Activated CD4-positive, alpha-beta memory T cell treated with anti-CD3 and anti-CD28 coated beads for 36 hours (primary cell): ENCODE measurements at regions not wholly inside any gene's neighbourhood (a gene's known extent, or its start where the extent isn't known, plus 50 kb on each side); places are given as distances from the start of the nearest gene placed in this dataset.

Source experiments
- CTCF ChIA-PET: fragments of 350-600 bp; sonication (Branson Sonifier 250); formaldehyde crosslinking; loops from one replicate; lab custom pipeline; 2021; ENCODE audit warnings: antibody characterized with exemption, inconsistent platforms; lab: Charles Lee
- POLR2A ChIA-PET: fragments of 350-600 bp; sonication (Branson Sonifier 250); formaldehyde crosslinking; loops from one replicate; lab custom pipeline; 2021; ENCODE audit warnings: antibody characterized with exemption; lab: Charles Lee
- DNase-seq: peaks from one replicate; pipeline ENCODE4 v3.0.0-alpha.2; 2020
- H3K27ac Mint-ChIP-seq: one replicate; pipeline ENCODE4 v1.8.0; 2021; ENCODE audit warnings: mixed read lengths
- H3K27me3 Mint-ChIP-seq: one replicate; pipeline ENCODE4 v1.8.0; 2021; ENCODE audit warnings: mixed read lengths
- H3K36me3 Mint-ChIP-seq: one replicate; pipeline ENCODE4 v1.8.0; 2021; ENCODE audit warnings: mixed read lengths
- H3K4me1 Mint-ChIP-seq: one replicate; pipeline ENCODE4 v1.8.0; 2021; ENCODE audit warnings: low read depth, mixed read lengths
- H3K4me3 Mint-ChIP-seq: one replicate; pipeline ENCODE4 v1.8.0; 2021; ENCODE audit warnings: mild to moderate bottlenecking, mixed read lengths
- H3K9me3 Mint-ChIP-seq: one replicate; pipeline ENCODE4 v1.8.0; 2021; ENCODE audit warnings: mixed read lengths
- intact Hi-C: fragments of 100-400 bp; cut with micrococcal nuclease; formaldehyde crosslinking; loops from one replicate; pipeline ENCODE4 v1.15.1; 2023

DNA sequence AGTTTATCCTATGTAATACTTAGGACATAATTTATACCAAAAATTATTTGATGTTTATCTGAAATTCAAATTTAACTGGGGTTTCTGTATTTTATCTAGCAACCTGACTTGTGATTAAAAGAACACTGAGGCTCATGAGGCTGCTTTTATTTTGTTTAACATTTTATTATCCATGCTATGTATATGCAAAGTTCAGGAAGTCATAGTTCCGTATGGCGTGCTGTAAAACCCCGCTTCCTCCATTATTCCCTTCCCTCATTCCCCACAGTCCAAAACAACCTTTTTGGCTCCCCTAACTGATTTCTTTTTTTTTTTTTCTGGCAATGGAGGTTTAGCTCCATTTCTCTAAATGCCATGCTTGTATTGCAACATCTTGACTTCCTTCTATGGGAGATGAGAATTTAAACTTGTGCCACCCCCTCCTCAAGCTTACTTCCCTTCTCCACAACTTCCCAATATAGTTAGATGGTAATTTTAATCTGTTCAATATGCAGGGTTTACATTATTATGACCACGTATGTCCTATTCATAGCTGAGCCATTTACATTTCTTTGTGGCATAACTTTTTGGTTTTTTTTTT, 138.0 kb upstream of the DNAH14 start:
- Mint-ChIP-seq H3K4me3 (no peak overlapping the region), H3K27me3 (no peaks in the 10 kb centered on the region), H3K9me3 (no peaks in the 10 kb centered on the region), H3K27ac (no peak overlapping the region), H3K4me1 (no peaks in the 10 kb centered on the region), H3K36me3 (no peaks in the 10 kb centered on the region)
- CTCF ChIA-PET: no interaction called here
- intact Hi-C loops: no loop called here
- DNase-seq: no peak
- POLR2A ChIA-PET: no interaction called here

DNA sequence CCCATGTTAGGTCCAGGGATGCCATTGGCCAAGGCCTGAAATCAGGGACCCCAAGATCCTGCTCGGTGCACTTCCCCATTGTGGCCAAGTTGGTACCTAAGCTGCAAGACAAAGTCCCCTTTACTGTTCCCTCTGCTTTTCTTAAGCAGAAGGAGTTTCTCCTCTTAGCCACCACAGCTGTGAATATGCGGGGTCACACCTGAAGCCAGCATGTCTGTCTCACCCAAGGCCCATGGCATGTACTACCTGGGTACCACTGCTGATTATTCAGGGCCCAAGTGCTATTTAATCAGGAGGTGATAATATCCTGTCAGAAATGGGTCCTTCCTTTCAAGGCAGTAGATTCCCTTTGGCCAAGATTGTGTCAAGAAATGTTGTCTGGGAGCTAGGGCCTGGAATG, 133.9 kb upstream of the DNAH14 start:
- ChIA-PET CTCF (no interaction called here), POLR2A (no interaction called here)
- H3K4me1 Mint-ChIP-seq: no peaks in the 10 kb centered on the region
- no peak overlapping the region for H3K4me3 Mint-ChIP-seq
- H3K27me3 Mint-ChIP-seq: no peaks in the 10 kb centered on the region
- H3K9me3 Mint-ChIP-seq: no peaks in the 10 kb centered on the region
- no peaks in the 10 kb centered on the region for H3K36me3 Mint-ChIP-seq
- no peak for DNase-seq
- H3K27ac Mint-ChIP-seq: no peak overlapping the region
- intact Hi-C loops: no loop called here

GRCh38 chr1:224799083-224799482, 130.4 kb upstream of the DNAH14 start:
- Mint-ChIP-seq H3K27ac (no peak overlapping the region), H3K27me3 (peaks cover 3% of the 10 kb centered on the region), H3K4me1 (peaks cover 2% of the 10 kb centered on the region), H3K36me3 (no peaks in the 10 kb centered on the region), H3K4me3 (no peak overlapping the region), H3K9me3 (no peaks in the 10 kb centered on the region)
- POLR2A ChIA-PET: no interaction called here
- DNase-seq: no peak
- CTCF ChIA-PET: no interaction called here
- intact Hi-C loops: no loop called here

GRCh38 chr1:224800486-224801119, 128.9 kb upstream of the DNAH14 start:
- DNase-seq: no peak
- Mint-ChIP-seq H3K9me3 (no peaks in the 10 kb centered on the region), H3K36me3 (no peaks in the 10 kb centered on the region), H3K27me3 (peaks cover 3% of the 10 kb centered on the region), H3K4me1 (peaks cover 3% of the 10 kb centered on the region), H3K4me3 (no peak overlapping the region), H3K27ac (no peak overlapping the region)
- intact Hi-C loops: no loop called here
- POLR2A ChIA-PET: no interaction called here
- CTCF ChIA-PET: no interaction called here

GRCh38 chr1:224801844-224802490, 127.5 kb upstream of the DNAH14 start:
- H3K4me3 Mint-ChIP-seq: no peak overlapping the region
- CTCF ChIA-PET: no interaction called here
- H3K36me3 Mint-ChIP-seq: no peaks in the 10 kb centered on the region
- H3K9me3 Mint-ChIP-seq: no peaks in the 10 kb centered on the region
- peaks cover 3% of the 10 kb centered on the region for H3K27me3 Mint-ChIP-seq
- DNase-seq: no peak
- H3K4me1 Mint-ChIP-seq: peaks cover 3% of the 10 kb centered on the region
- POLR2A ChIA-PET: no interaction called here
- intact Hi-C loops: no loop called here
- no peak overlapping the region for H3K27ac Mint-ChIP-seq

DNA sequence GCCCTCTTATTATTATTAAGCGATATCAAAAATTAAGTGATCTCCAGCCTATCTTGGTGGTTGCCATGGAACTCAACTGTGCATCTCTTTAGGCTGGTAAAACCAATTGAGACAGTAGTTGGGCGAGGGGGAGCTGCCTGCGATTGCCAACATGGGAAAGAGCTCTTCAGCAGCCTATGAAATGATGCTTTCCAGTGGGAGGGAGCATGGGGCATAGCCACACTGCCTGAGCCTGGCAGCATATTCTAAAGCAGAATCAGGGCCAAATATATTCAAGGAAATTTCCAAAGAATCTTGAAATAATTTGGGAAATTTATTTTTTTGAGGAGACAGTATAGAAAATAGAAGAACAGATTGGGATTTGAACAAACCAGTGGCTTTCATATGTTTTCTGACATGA, 126.9 kb upstream of the DNAH14 start:
- POLR2A ChIA-PET: no interaction called here
- Mint-ChIP-seq H3K27me3 (peaks cover 3% of the 10 kb centered on the region), H3K36me3 (no peaks in the 10 kb centered on the region), H3K27ac (no peak overlapping the region), H3K9me3 (no peaks in the 10 kb centered on the region), H3K4me3 (no peak overlapping the region), H3K4me1 (peaks cover 3% of the 10 kb centered on the region)
- CTCF ChIA-PET: no interaction called here
- no peak for DNase-seq
- intact Hi-C loops: no loop called here

DNA sequence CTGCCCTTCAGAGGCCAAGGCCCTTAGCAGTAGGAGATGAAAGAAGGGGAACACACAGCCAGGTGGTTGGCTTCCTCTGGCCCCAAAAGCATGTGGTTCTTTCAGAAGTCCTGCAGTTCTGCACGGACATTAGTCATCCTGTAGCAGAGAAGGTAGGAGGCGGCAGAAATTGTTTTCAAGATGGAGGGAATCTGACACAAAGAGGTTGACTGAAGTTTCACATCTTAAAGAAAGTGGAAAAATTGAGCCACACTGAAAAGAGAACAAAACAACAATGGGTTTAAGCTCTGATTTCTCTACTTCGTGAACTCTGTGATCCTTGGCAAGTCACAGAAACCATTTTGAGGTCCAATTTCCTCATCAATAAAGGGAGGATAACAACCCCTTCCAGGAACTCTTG, 125.3 kb upstream of the DNAH14 start:
- POLR2A ChIA-PET: no interaction called here
- Mint-ChIP-seq H3K4me3 (no peak overlapping the region), H3K27me3 (peaks cover 3% of the 10 kb centered on the region), H3K9me3 (no peaks in the 10 kb centered on the region), H3K27ac (no peak overlapping the region), H3K36me3 (no peaks in the 10 kb centered on the region), H3K4me1 (peaks cover 3% of the 10 kb centered on the region)
- CTCF ChIA-PET: interaction anchor here (1.0 to 1.4 kb wide), 2 partner anchors 119 to 291 kb away, joined by 3 to 4 read pairs; no protein-coding TSS in a partner anchor
- intact Hi-C loops: no loop called here
- no peak for DNase-seq

DNA sequence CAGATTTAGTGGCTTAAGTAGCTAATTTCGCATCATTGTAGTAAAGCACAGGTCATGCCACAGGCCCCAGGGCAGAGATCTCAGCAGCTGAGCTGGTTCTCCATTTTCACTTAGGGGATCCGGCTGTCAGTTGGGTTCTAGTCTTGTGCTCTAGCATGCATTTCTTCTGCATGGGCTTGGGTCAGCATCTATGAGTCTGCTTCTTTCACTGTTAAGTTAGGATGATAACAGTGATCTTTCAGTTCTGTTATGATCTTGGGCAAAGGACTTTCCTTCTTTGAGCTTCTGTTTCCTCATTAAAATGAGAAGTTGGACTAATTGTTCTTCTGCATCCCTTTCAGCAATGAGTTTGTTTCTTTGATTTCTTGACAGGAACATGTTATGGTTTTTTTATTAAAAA, 123.6 kb upstream of the DNAH14 start:
- Mint-ChIP-seq H3K27ac (no peak overlapping the region), H3K36me3 (peaks cover 2% of the 10 kb centered on the region), H3K9me3 (peaks cover 3% of the 10 kb centered on the region), H3K4me1 (peaks cover 3% of the 10 kb centered on the region), H3K27me3 (peaks cover 3% of the 10 kb centered on the region), H3K4me3 (no peak overlapping the region)
- POLR2A ChIA-PET: no interaction called here
- no peak for DNase-seq
- CTCF ChIA-PET: interaction anchor here (1.4 kb wide), 1 partner anchor 293 kb away, joined by 4 read pairs; no protein-coding TSS in a partner anchor
- intact Hi-C loops: no loop called here

GRCh38 chr1:224809137-224809536, 120.3 kb upstream of the DNAH14 start:
- Mint-ChIP-seq H3K27me3 (no peaks in the 10 kb centered on the region), H3K4me1 (peaks cover under 1% of the 10 kb centered on the region), H3K36me3 (peaks cover 2% of the 10 kb centered on the region), H3K9me3 (peaks cover 14% of the 10 kb centered on the region), H3K27ac (no peak overlapping the region), H3K4me3 (no peak overlapping the region)
- ChIA-PET POLR2A (no interaction called here), CTCF (interaction anchor here (1.0 kb wide), 1 partner anchor 165 kb away, joined by 3 read pairs; no protein-coding TSS in a partner anchor)
- no peak for DNase-seq
- intact Hi-C loops: no loop called here

DNA sequence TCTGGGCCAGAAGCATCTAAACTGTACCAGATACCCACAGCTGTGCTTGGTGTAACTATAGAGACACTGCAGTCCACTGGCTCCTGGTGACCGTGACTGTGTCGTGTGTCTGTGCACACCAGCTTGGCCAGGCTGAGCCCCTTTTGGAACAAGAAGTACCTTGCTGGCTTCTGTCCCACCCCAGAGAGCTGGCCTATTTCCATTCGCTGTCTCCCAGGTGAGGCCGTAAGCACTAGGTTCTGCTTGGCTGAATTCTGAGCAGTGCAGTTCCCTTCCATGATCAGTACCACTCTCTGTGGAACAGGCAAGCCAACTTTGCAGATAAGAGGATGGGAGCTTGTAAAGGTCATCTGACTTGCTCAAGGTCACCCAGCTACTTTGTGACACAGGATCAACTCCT, 119.9 kb upstream of the DNAH14 start:
- Mint-ChIP-seq H3K27me3 (no peaks in the 10 kb centered on the region), H3K4me3 (no peak overlapping the region), H3K9me3 (peaks cover 14% of the 10 kb centered on the region), H3K36me3 (peaks cover 2% of the 10 kb centered on the region), H3K4me1 (no peaks in the 10 kb centered on the region), H3K27ac (no peak overlapping the region)
- ChIA-PET POLR2A (no interaction called here), CTCF (interaction anchor here (1.0 kb wide), 1 partner anchor 165 kb away, joined by 3 read pairs; no protein-coding TSS in a partner anchor)
- intact Hi-C loops: no loop called here
- DNase-seq: no peak

DNA sequence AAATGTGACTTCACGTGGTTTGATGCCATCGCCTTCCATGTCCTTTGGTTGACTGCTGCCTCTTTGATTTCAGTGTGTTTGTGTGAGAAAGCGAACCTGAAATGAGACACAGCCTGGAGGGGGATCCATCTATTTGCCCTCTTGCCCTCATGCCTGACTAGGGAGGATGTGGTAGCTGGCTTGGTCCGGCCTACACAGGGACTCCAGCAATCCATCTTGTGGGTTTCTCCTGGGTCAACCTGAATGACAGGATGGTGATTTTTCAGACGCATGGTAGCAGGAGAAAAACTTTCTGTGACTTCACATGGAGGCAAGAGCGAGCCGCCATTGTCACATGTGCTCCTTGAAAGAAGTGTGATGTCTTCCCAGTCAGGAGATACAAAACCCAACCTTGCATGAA, 117.9 kb upstream of the DNAH14 start:
- POLR2A ChIA-PET: no interaction called here
- DNase-seq: no peak
- intact Hi-C loops: no loop called here
- Mint-ChIP-seq H3K4me3 (no peak overlapping the region), H3K27me3 (peaks cover 4% of the 10 kb centered on the region), H3K36me3 (peaks cover 2% of the 10 kb centered on the region), H3K4me1 (no peaks in the 10 kb centered on the region), H3K27ac (no peak overlapping the region), H3K9me3 (peaks cover 14% of the 10 kb centered on the region)
- CTCF ChIA-PET: no interaction called here

- Mint-ChIP-seq H3K27ac (no peak overlapping the region), H3K9me3 (peaks cover 13% of the 10 kb centered on the region), H3K27me3 (peaks cover 9% of the 10 kb centered on the region), H3K4me1 (no peaks in the 10 kb centered on the region), H3K4me3 (no peak overlapping the region), H3K36me3 (peaks cover 2% of the 10 kb centered on the region)
- intact Hi-C loops: no loop called here
- ChIA-PET CTCF (no interaction called here), POLR2A (no interaction called here)
- DNase-seq: no peak
Observed at GRCh38 chr1:224815647-224816046, 113.8 kb upstream of the DNAH14 start.
